Upper lobe of left lung (tissue), 4 donors: ENCODE measurements at regions not wholly inside any gene's neighbourhood (a gene's known extent, or its start where the extent isn't known, plus 50 kb on each side); places are given as distances from the start of the nearest gene placed in this dataset.

Experiments
- EP300 ChIP-seq, 4 donors: sonication (generic); formaldehyde crosslinking; IDR thresholded peaks; one replicate each; pipeline ENCODE4 v1.5.1; 2017; ENCODE audit warnings: antibody characterized with exemption in 4 of 4, control low read depth in 2 of 4
- POLR2A ChIP-seq, 4 donors: fragments of 450-650 bp; IDR thresholded peaks; one replicate each; pipeline ENCODE4 v1.5.1; 2016 to 2017; ENCODE audit warnings: antibody characterized with exemption in 4 of 4, mild to moderate bottlenecking in 2 of 4

DNA sequence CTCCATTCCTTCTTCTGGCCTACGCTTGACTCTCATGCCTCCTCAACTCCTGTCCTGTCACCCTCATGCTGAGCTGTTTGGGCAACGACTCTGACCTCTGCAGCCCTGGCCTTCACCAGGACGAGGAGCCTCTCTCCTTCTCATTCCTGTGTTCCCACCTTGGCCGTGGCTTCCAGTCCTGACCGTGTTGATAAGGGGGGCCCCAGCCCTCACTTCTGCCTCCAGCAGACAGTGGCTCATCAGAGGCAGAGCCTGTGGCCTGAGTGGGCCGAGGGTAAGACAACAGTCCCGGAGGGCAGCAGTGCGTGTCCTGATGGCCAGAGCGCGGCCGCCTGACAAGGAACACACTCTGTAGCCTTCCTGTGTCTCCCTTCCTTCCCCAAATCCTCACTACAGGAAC, 61.7 kb upstream of the UBE3C start:
- TF ChIP-seq POLR2A (IDR thresholded peaks at IDR 0.05), result no peak
- no peak for TF ChIP-seq EP300 (IDR thresholded peaks at IDR 0.05)
